ENCODE measurements at regions not wholly inside any gene's neighbourhood (a gene's known extent, or its start where the extent isn't known, plus 50 kb on each side); places are given as distances from the start of the nearest gene placed in this dataset.

DNA sequence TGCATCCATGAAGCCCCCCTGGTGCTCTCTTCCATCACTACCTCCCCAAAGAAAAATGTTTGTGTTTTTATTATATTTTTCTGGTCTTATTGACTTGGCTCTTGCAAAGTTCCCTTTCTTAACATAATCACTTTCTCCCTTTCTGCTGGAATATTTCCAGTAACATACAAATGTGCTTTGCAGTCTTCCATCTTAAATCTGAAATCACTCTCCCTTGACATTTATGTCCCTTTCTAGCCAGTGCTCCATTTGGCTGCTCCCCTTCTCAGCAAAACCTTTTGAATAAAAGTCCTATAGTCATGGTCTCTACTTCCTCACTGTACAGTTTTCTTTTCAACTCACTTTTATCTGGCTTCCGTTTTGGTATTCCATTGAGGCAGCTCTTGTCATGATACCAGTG, 118.8 kb downstream of the SNAPC1 start:
- Histone ChIP-seq H3K14ac (ENCODE audit: insufficient read depth, low read length) (no peak overlapping the region), H2BK12ac (ENCODE audit: insufficient read length, low read depth, low read length) (no peak overlapping the region), H3T11ph (ENCODE audit: low read length) (no peak overlapping the region), H2BK15ac (ENCODE audit: low read depth, low read length) (no peak overlapping the region), H3K79me2 (ENCODE audit: insufficient read depth, low read length) (no peaks in the 10 kb centered on the region), H2AK5ac (ENCODE audit: insufficient read length, low read length) (no peak overlapping the region), H3K23ac (ENCODE audit: insufficient read length, low read depth, low read length) (no peak overlapping the region), H3K27ac (ENCODE audit: insufficient read length, low read depth, low read length) (no peak overlapping the region), H3K79me1 (ENCODE audit: insufficient read depth, low read depth, low read length, poor library complexity, severe bottlenecking) (no peaks in the 10 kb centered on the region), H2AFZ (ENCODE audit: low read length) (no peak overlapping the region), H3K9ac (ENCODE audit: extremely low read depth, insufficient read length, low read length) (no peak overlapping the region), H4K20me1 (ENCODE audit: control insufficient read depth, insufficient read depth, insufficient read length) (no peaks in the 10 kb centered on the region), H3K27me3 (ENCODE audit: insufficient read depth, low read length) (no peaks in the 10 kb centered on the region), H3K4ac (ENCODE audit: low read depth, low read length) (no peak overlapping the region), H2BK5ac (ENCODE audit: insufficient read length, low read length) (no peak overlapping the region), H4K5ac (ENCODE audit: insufficient read length, low read depth, low read length) (no peak overlapping the region), H4K8ac (replicated peaks; ENCODE audit: insufficient read length, low read depth, low read length) (no peak overlapping the region), H3K18ac (ENCODE audit: insufficient read length, low read depth, low read length) (no peak overlapping the region), H2BK120ac (ENCODE audit: low read depth, low read length, poor library complexity, severe bottlenecking) (no peak overlapping the region), H3K9me3 (ENCODE audit: control insufficient read depth, low read depth, low read length) (no peaks in the 10 kb centered on the region), H3K4me2 (ENCODE audit: insufficient read depth, insufficient read length, low read length) (no peak overlapping the region), H3K23me2 (ENCODE audit: insufficient read length, low read depth, low read length, poor library complexity, severe bottlenecking) (no peaks in the 10 kb centered on the region), H4K91ac (ENCODE audit: insufficient read length, low read depth, low read length) (no peak overlapping the region), H2BK20ac (ENCODE audit: low read depth, low read length, poor library complexity, severe bottlenecking) (no peak overlapping the region), H3K56ac (ENCODE audit: insufficient read length, low read depth, low read length) (no peak overlapping the region), H3K4me1 (ENCODE audit: insufficient read depth, low read length) (no peaks in the 10 kb centered on the region)
- WGBS (ENCODE audit: extremely low coverage, insufficient read length, low lambda C conversion rate), result no CpG with 5 or more reads among the region's 1 CpG
- Mint-ChIP-seq H3K36me3 (ENCODE audit: insufficient read depth in 1 of 3, low read depth in 3 of 3) (no peaks in the 10 kb centered on the region; a peak in 1 of 7 replicates), H3K4me1 (peaks cover 9% of the 10 kb centered on the region in 2 experiments; a peak in 3 of 4 replicates), H3K9me3 (peaks cover 3 to 4% of the 10 kb centered on the region in 2 experiments; a peak in 2 of 5 replicates), H3K27ac (no peak overlapping the region), H3K4me3 (no peak overlapping the region), H3K27me3 (ENCODE audit: low read depth) (no peaks in the 10 kb centered on the region)
- TF ChIP-seq, protein P1, sequence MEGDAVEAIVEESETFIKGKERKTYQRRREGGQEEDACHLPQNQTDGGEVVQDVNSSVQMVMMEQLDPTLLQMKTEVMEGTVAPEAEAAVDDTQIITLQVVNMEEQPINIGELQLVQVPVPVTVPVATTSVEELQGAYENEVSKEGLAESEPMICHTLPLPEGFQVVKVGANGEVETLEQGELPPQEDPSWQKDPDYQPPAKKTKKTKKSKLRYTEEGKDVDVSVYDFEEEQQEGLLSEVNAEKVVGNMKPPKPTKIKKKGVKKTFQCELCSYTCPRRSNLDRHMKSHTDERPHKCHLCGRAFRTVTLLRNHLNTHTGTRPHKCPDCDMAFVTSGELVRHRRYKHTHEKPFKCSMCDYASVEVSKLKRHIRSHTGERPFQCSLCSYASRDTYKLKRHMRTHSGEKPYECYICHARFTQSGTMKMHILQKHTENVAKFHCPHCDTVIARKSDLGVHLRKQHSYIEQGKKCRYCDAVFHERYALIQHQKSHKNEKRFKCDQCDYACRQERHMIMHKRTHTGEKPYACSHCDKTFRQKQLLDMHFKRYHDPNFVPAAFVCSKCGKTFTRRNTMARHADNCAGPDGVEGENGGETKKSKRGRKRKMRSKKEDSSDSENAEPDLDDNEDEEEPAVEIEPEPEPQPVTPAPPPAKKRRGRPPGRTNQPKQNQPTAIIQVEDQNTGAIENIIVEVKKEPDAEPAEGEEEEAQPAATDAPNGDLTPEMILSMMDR (conservative IDR thresholded peaks at IDR 0.05), result no peak
- no peak for DNase-seq

Data from H9 (cell line).